Globus pallidus (tissue), 1 donor: ENCODE measurements at regions not wholly inside any gene's neighbourhood (a gene's known extent, or its start where the extent isn't known, plus 50 kb on each side); places are given as distances from the start of the nearest gene placed in this dataset.
A peak's percentile ranks its signal among the peaks of the same experiment; 100 is the strongest.
"Not testable (repeated sequence)": the region's sequence is repeated elsewhere in the genome, so short reads cannot be mapped to it uniquely, and the experiment has no call there.

Experiments used
- DNase-seq: peaks from one replicate; pipeline ENCODE4 v3.0.0-alpha.2; 2015; ENCODE audit warnings: low spot score

DNA sequence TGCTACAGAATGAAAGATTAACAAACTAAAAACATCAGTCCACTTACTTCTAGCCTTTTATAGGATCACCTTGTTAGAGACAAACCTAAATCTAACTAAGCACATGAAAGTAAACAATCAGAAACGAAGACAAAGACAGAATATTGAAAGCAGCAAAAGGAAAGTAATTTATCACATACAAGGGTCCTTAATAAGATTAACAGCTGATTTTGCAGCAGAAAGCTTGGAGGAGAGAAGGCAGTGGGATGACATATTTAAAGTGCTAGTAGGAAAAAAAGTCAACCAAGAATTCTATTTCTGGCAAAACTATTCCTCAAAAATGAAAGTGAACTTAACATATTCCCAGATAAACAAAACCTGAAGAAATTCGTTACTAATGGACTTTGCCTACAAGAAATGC lies 286.4 kb downstream of the RWDD3 start:
- no peak for DNase-seq

- peak; percentile 3 for DNase-seq
Measured at GRCh38 chr1:95532335-95532734, 298.3 kb downstream of the RWDD3 start.

DNA sequence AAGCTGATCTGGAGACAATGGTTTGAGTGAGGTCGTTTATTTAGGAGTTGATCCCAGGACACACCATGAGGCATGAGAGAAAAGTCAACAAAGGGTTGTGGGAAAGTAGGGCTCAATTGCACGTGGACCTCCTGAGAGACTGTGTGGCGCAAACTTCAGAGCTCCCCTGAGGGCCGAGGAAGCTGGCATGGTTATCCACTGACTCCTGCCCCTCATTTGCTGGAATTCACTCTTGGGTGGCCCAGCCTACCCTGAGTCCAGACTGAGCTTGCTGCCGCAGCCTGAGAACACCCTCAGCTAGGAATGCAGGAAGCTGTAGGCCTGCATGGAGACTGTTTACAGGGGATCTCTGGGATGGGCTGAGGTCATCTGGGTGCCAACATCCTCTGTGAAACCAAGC lies 301.0 kb downstream of the RWDD3 start:
- no peak for DNase-seq

GRCh38 chr1:95535614-95536013 lies 301.6 kb downstream of the RWDD3 start:
- DNase-seq = no peak

DNA sequence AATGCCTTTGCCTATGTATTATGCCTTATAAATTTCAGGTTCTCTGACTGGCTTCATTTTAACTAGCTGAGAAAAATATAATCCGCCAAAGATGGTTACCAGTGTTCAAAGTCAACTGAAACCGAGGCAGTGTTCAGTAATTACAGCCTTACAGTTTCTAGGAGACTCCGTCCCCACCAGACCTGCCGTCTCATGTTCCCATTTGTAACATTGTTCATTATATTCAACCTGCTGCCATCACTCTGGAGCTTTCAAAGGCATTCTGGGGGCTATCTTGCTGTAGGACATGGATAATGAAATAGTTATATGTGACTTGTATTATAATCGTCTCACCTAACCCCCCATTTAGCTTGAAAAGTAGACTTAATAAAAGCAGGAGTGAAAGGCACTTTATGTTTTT lies 302.5 kb downstream of the RWDD3 start:
- DNase-seq = no peak

GRCh38 chr1:95537176-95537575 lies 303.2 kb downstream of the RWDD3 start:
- DNase-seq = no peak

- DNase-seq = not testable (repeated sequence)
Measured at GRCh38 chr1:95538242-95538641, 304.2 kb downstream of the RWDD3 start.

- no peak for DNase-seq
Measured at GRCh38 chr1:95542936-95543335, 308.9 kb downstream of the RWDD3 start.

DNA sequence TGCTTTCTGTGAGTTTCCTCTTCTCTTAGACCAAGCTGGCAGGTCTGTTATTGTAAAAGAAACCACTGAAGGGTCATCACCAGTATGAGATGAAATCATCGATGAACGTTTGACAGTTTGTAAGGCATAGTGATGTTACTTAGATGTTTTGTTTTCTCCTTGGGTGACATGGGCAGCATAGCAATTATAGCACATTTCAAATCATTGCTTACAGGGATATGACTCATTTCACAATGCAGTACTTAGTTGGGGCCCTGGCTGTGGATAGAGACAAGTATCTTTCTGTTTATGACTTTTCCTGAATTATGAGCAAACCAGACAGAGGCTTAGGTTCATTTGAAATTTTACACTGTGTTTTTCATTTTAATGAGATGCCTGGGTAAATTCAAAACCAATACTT lies 313.0 kb downstream of the RWDD3 start:
- no peak for DNase-seq

DNA sequence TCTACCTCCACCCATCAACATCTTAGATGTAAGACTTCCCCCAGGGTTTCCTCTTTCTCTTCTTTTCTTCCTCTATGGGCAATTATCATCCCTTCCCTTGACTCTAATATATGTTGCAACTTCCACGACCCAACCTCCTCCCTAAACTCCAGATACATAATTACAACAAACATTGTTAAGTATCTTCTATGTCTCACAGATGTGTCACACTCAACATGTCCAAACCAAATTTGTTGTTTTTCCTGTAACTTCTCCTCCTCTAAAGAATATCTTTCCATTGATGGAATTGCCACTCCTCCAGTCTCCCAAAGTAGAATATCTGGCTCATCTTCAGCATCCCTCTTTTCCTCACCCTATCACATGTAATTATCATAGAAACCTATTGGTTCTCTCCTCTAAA lies 314.2 kb downstream of the RWDD3 start:
- no peak for DNase-seq

DNA sequence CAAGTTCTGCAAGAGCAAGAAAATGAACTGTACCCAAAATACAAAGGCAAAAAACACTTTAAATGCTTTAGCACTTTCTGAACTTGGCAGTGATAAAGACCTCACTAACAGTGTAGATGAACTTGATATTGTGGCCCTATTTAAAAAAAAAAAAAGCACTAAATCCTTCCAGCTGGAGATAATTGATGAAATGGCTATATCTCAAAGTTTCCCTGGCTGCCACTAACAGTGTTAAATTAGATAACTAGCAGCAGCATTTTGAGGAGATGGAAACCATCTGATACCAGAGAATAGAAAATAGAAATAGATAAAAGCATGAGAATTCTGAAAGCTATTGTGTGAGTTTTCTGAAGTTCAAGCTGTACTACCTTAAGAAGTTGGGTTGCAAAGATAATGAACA lies 317.2 kb downstream of the RWDD3 start:
- DNase-seq = no peak

- no peak for DNase-seq
Measured at GRCh38 chr1:95553595-95553994, 319.6 kb downstream of the RWDD3 start.

GRCh38 chr1:95554408-95554807 lies 320.4 kb downstream of the RWDD3 start:
- no peak for DNase-seq

GRCh38 chr1:95558791-95559190 lies 324.8 kb downstream of the RWDD3 start:
- no peak for DNase-seq

- DNase-seq = no peak
Measured at GRCh38 chr1:95561346-95561745, 327.3 kb downstream of the RWDD3 start.

GRCh38 chr1:95562230-95562629 lies 328.2 kb downstream of the RWDD3 start:
- DNase-seq = no peak

DNA sequence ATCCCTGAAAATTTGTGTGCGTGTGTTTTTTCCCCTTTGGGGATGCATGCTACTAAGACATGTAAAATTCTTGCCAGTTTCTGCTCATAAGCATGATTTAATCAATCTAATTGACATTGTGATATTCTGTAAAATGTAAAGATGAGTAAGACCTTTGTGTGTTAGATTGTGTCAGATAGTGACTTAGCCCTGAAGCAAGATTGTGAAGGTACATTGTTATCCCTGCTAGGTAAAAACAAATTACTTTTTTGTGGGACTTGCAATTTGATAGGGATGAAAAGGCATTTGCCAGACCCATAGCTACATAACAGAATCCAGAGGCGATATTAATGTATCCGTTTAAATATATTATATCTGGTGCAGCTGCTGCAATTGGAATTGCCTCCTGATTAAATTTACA lies 338.0 kb downstream of the RWDD3 start:
- no peak for DNase-seq

- no peak for DNase-seq
Measured at GRCh38 chr1:95572962-95573361, 339.0 kb downstream of the RWDD3 start.

GRCh38 chr1:95575291-95575690 lies 341.3 kb downstream of the RWDD3 start:
- no peak for DNase-seq

GRCh38 chr1:95578462-95578861 lies 344.5 kb downstream of the RWDD3 start:
- DNase-seq = no peak

DNA sequence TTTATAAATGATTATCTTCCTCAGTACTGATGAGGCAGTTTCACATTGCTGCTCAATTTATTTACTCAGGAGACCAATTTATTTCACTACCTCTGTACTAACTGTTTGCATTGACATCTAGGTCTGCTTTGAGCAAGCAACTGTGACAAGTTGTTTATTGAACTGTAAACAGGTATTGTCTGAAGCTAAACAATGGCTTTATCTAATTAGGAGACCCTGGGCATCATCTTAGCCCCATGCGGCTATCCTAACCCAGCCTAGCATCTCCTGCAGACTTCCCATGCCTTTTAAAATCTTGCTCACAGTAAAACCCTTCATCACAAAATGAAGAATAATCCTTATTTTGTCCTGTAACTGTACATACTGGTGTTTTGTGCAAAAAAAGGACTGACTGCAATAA lies 348.2 kb downstream of the RWDD3 start:
- DNase-seq = no peak

GRCh38 chr1:95582746-95583145 lies 348.7 kb downstream of the RWDD3 start:
- no peak for DNase-seq

DNA sequence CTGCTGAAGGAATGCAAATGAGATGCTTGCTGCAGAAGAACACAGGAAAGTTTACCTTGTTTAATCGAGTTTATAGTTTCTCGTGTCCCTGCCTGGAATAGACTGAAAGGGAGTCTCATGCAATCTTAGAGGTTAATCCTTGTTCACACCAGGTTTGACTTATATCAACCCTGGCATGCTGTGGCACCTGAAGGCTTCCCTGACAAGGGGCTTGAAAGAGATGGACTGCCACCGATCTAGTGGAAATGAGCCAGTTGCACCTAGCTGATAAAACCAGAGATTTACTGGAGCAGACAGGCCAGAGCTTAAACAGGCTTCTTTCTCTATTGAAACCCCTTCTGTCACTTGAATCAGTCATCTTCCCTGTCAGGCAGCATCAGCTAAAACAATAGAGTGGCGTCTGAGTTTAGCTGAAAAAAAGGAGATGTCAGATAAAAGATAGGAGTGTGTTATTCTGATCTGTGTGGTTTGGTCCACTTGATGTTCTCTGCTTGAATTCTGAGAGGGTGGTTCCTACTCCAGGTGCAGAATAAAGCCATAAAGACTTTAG lies 349.7 kb downstream of the RWDD3 start:
- no peak for DNase-seq

GRCh38 chr1:95584315-95584714 lies 350.3 kb downstream of the RWDD3 start:
- no peak for DNase-seq

- DNase-seq = no peak
Measured at GRCh38 chr1:95604771-95605170, 370.8 kb downstream of the RWDD3 start.
